Suprapubic skin (tissue), 3 donors: ENCODE measurements at regions not wholly inside any gene's neighbourhood (a gene's known extent, or its start where the extent isn't known, plus 50 kb on each side); places are given as distances from the start of the nearest gene placed in this dataset.

Experiments used
- CTCF ChIP-seq, 2 donors: fragments of 200-600 bp in 1 of 2; fragments of 450-650 bp in 1 of 2; sonication (generic) in 1 of 2; IDR thresholded peaks; one replicate each; pipeline ENCODE4 v1.5.1; 2016 to 2019; ENCODE audit warnings: antibody characterized with exemption in 2 of 2, mild to moderate bottlenecking in 1 of 2, moderate library complexity in 1 of 2
- POLR2A ChIP-seq, 2 donors: fragments of 450-650 bp; IDR thresholded peaks; one replicate each; pipeline ENCODE4 v1.6.1; 2017; ENCODE audit warnings: antibody characterized with exemption in 2 of 2, mild to moderate bottlenecking in 2 of 2, moderate library complexity in 2 of 2

GRCh38 chr6:126176282-126176681, 163.6 kb upstream of the CENPW start:
- TF ChIP-seq CTCF (IDR thresholded peaks at IDR 0.05) (no peak), POLR2A (IDR thresholded peaks at IDR 0.05) (no peak)
